ENCODE measurements at regions not wholly inside any gene's neighbourhood (a gene's known extent, or its start where the extent isn't known, plus 50 kb on each side); places are given as distances from the start of the nearest gene placed in this dataset.

DNA sequence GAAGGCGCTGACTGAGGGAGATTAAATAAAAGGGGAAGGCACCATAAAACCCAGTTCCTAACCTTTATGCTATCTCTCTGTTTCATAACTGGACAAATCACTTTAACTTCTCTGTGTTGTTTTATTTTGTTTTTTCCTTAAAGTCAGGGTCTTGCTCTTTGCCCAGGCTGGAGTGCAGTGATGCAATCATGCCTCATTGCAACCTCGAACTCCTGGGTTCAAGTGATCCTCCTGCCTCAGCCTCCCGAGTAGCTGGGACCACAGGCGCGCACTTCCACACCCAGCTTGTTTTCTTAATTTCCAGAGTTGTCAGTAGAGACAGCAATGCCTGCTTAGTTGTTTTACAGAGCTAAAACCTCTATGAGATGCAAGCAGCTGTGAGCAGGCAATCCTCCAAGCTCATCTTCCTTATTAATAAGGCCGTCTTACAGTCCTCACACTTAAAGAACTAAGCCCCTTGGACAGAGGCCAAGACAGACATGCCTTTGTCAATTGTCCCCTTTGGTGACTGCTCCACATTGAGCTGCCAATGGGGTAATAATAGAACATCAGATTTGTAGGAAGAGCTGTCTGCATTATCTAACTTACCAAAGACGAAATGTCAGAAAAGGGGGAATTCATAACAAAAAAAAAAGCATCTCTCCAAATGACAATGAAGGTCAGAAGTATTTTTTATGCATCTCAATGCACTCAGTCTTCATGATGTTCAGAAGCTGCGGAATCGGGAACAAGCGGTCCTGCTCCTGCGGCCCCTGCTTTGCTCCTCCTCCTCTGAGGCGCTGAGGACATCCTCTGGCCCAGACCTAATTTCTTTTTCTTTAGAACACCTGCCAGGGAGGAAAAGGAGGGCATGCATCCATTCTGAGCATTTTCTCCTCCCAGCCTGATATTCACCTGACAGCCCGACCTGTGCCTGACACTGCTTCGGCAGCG, 62.7 kb upstream of the RNF32 start:
- no peak for DNase-seq (ENCODE audit: low spot score)

More for the DNA sequence above, 62.7 kb upstream of the RNF32 start:
- Histone ChIP-seq H3K36me3 (ENCODE audit: insufficient read depth) (no peaks in the 10 kb centered on the region), H3K9me2 (ENCODE audit: insufficient read depth) (peaks cover 7% of the 10 kb centered on the region; the same call in 1 of the 2 replicates), H3K27me3 (ENCODE audit: insufficient read depth) (no peaks in the 10 kb centered on the region), H3K27ac (ENCODE audit: low read depth) (no peak overlapping the region), H2AFZ (no peak overlapping the region), H3K4me1 (ENCODE audit: insufficient read depth) (peaks cover 7% of the 10 kb centered on the region), H3F3A (replicated peaks; ENCODE audit: low read depth) (no peaks in the 10 kb centered on the region), H3K4me2 (no peak overlapping the region), H3K79me2 (replicated peaks; ENCODE audit: insufficient read depth) (no peaks in the 10 kb centered on the region), H4K20me1 (replicated peaks; ENCODE audit: insufficient read depth) (no peaks in the 10 kb centered on the region), H3K4me3 (no peak overlapping the region)
- Mint-ChIP-seq H3K9me3 (peaks cover 5% of the 10 kb centered on the region; the same call in 1 of the 3 replicates), H3K27ac (no peak overlapping the region), H3K4me1 (peaks cover 27% of the 10 kb centered on the region), H3K4me3 (no peak overlapping the region), H3K36me3 (ENCODE audit: low read depth) (no peaks in the 10 kb centered on the region; the same call in 1 of the 3 replicates), H3K27me3 (ENCODE audit: insufficient read depth, low read depth, poor library complexity) (peaks cover 2% of the 10 kb centered on the region)
- no peak for TF ChIP-seq POLR2AphosphoS5 (IDR thresholded peaks at IDR 0.05; ENCODE audit: low read depth)
- TF ChIP-seq EZH2 (IDR thresholded peaks at IDR 0.05; ENCODE audit: low read depth, unreplicated experiment) = no peak
- TF ChIP-seq NANOG (IDR thresholded peaks at IDR 0.05; ENCODE audit: borderline replicate concordance) = no peak
- no peak for TF ChIP-seq REST (IDR thresholded peaks at IDR 0.05; ENCODE audit: unreplicated experiment)
- no peak for TF ChIP-seq EZH2phosphoT487 (IDR thresholded peaks at IDR 0.05; ENCODE audit: unreplicated experiment)
- TF ChIP-seq, protein P1, sequence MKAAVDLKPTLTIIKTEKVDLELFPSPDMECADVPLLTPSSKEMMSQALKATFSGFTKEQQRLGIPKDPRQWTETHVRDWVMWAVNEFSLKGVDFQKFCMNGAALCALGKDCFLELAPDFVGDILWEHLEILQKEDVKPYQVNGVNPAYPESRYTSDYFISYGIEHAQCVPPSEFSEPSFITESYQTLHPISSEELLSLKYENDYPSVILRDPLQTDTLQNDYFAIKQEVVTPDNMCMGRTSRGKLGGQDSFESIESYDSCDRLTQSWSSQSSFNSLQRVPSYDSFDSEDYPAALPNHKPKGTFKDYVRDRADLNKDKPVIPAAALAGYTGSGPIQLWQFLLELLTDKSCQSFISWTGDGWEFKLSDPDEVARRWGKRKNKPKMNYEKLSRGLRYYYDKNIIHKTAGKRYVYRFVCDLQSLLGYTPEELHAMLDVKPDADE (IDR thresholded peaks at IDR 0.05) = no peak
- no peak for TF ChIP-seq STAT1 (IDR thresholded peaks at IDR 0.05; ENCODE audit: unreplicated experiment)
- ATAC-seq = no peak

Measured in GM23338 (cell line).